Activated CD4-positive, CD25-positive, alpha-beta regulatory T cell (primary cell): ENCODE measurements at regions not wholly inside any gene's neighbourhood (a gene's known extent, or its start where the extent isn't known, plus 50 kb on each side); places are given as distances from the start of the nearest gene placed in this dataset.
"Not testable (repeated sequence)": the region's sequence is repeated elsewhere in the genome, so short reads cannot be mapped to it uniquely, and the experiment has no call there.

Experiments used
- DNase-seq, 4 experiments: peaks; one replicate each; lab custom pipeline; 2025; lab: John Stamatoyannopoulos, UW

GRCh38 chr13:89352384-89352783, 1681.2 kb downstream of the SLITRK5 start:
- no peak for DNase-seq

- DNase-seq = no peak
Measured at GRCh38 chr13:89361909-89362308, 1690.7 kb downstream of the SLITRK5 start.

GRCh38 chr13:89363144-89363543, 1692.0 kb downstream of the SLITRK5 start:
- DNase-seq = no peak

GRCh38 chr13:89372193-89372592, 1701.0 kb downstream of the SLITRK5 start:
- DNase-seq = no peak

GRCh38 chr13:89375839-89376238, 1704.7 kb downstream of the SLITRK5 start:
- no peak for DNase-seq

GRCh38 chr13:89380101-89380500, 1708.9 kb downstream of the SLITRK5 start:
- no peak for DNase-seq

- DNase-seq = no peak
Measured at GRCh38 chr13:89382981-89383380, 1711.8 kb downstream of the SLITRK5 start.

- DNase-seq = no peak
Measured at GRCh38 chr13:89383891-89384290, 1712.7 kb downstream of the SLITRK5 start.

- no peak for DNase-seq
Measured at GRCh38 chr13:89393758-89394304, 1722.7 kb downstream of the SLITRK5 start.

GRCh38 chr13:89401264-89401675, 1730.1 kb downstream of the SLITRK5 start:
- DNase-seq = no peak

- DNase-seq = no peak
Measured at GRCh38 chr13:89402211-89402610, 1731.0 kb downstream of the SLITRK5 start.

GRCh38 chr13:89406096-89406495, 1734.9 kb downstream of the SLITRK5 start:
- DNase-seq = not testable (repeated sequence)

- no peak for DNase-seq
Measured at GRCh38 chr13:89407357-89407756, 1736.2 kb downstream of the SLITRK5 start.

- DNase-seq = no peak
Measured at GRCh38 chr13:89432997-89433396, 1761.8 kb downstream of the SLITRK5 start.

GRCh38 chr13:89434624-89435023, 1763.5 kb downstream of the SLITRK5 start:
- not testable (repeated sequence) for DNase-seq

- no peak for DNase-seq
Measured at GRCh38 chr13:89454681-89455080, 1783.5 kb downstream of the SLITRK5 start.

GRCh38 chr13:89455225-89455624, 1784.1 kb downstream of the SLITRK5 start:
- DNase-seq = no peak

- no peak for DNase-seq
Measured at GRCh38 chr13:89455741-89456140, 1784.6 kb downstream of the SLITRK5 start.

- no peak for DNase-seq
Measured at GRCh38 chr13:89457977-89458376, 1786.8 kb downstream of the SLITRK5 start.

- no peak for DNase-seq
Measured at GRCh38 chr13:89458456-89458855, 1787.3 kb downstream of the SLITRK5 start.

GRCh38 chr13:89460895-89461294, 1789.7 kb downstream of the SLITRK5 start:
- not testable (repeated sequence) for DNase-seq

- DNase-seq = no peak
Measured at GRCh38 chr13:89465366-89465765, 1794.2 kb downstream of the SLITRK5 start.

GRCh38 chr13:89468081-89468480, 1796.9 kb downstream of the SLITRK5 start:
- no peak for DNase-seq

- no peak for DNase-seq
Measured at GRCh38 chr13:89470901-89471300, 1799.7 kb downstream of the SLITRK5 start.

- DNase-seq = no peak
Measured at GRCh38 chr13:89474432-89474831, 1803.3 kb downstream of the SLITRK5 start.
